ENCODE measurements at regions not wholly inside any gene's neighbourhood (a gene's known extent, or its start where the extent isn't known, plus 50 kb on each side); places are given as distances from the start of the nearest gene placed in this dataset.

DNA sequence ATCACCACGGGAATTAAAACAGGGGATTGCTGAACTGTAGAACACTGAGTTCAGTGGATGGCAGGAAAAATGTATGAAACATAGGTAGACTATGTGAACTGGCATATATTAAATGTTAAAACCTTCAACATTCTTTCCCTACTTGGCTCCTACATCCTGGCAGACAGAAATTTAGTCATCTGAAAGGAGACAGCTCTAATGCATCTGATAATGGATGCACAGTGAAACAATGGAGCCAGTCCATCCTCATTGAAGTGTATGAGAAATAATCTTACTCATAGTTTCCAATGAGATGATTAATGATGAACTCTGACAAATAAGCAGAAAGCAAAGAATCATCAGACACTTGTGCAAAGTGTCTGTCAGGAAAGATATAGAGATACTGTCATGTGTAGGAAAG is 1629.7 kb upstream of the TMEFF2 start:
- H3K27me3 ChIP-seq (ENCODE audit: control insufficient read depth in 2 of 2, insufficient read depth in 2 of 2, low read length in 2 of 2) = no peaks in the 10 kb centered on the region
- TF ChIP-seq EZH2 (IDR thresholded peaks at IDR 0.05; ENCODE audit: borderline replicate concordance, low read depth, low read length, severe bottlenecking) = no peak
- no peak for TF ChIP-seq POLR2A (IDR thresholded peaks at IDR 0.05; ENCODE audit: low read depth, low read length)
- no peak for TF ChIP-seq MYC (IDR thresholded peaks at IDR 0.05; ENCODE audit: low read depth, low read length)
- peak; percentile 21 for TF ChIP-seq JUN (IDR thresholded peaks at IDR 0.05; ENCODE audit: borderline replicate concordance, insufficient read depth, insufficient read length, low read depth)
- TF ChIP-seq GATA2 (IDR thresholded peaks at IDR 0.05; ENCODE audit: insufficient read depth, insufficient read length, low read depth, low read length) = peak; percentile 62
- TF ChIP-seq, protein P1, sequence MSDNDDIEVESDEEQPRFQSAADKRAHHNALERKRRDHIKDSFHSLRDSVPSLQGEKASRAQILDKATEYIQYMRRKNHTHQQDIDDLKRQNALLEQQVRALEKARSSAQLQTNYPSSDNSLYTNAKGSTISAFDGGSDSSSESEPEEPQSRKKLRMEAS (IDR thresholded peaks at IDR 0.05; ENCODE audit: insufficient read depth, insufficient read length) = no peak
- TF ChIP-seq, protein P2, sequence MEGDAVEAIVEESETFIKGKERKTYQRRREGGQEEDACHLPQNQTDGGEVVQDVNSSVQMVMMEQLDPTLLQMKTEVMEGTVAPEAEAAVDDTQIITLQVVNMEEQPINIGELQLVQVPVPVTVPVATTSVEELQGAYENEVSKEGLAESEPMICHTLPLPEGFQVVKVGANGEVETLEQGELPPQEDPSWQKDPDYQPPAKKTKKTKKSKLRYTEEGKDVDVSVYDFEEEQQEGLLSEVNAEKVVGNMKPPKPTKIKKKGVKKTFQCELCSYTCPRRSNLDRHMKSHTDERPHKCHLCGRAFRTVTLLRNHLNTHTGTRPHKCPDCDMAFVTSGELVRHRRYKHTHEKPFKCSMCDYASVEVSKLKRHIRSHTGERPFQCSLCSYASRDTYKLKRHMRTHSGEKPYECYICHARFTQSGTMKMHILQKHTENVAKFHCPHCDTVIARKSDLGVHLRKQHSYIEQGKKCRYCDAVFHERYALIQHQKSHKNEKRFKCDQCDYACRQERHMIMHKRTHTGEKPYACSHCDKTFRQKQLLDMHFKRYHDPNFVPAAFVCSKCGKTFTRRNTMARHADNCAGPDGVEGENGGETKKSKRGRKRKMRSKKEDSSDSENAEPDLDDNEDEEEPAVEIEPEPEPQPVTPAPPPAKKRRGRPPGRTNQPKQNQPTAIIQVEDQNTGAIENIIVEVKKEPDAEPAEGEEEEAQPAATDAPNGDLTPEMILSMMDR (IDR thresholded peaks at IDR 0.05; ENCODE audit: extremely low read depth in 1 of 2, insufficient read depth in 1 of 2, low read depth in 1 of 2, low read length in 2 of 2) = no peak
- TF ChIP-seq POLR2AphosphoS5 (IDR thresholded peaks at IDR 0.05; ENCODE audit: insufficient read depth, low read depth, low read length) = peak; percentile 41
- peak; percentile 66 for TF ChIP-seq FOS (IDR thresholded peaks at IDR 0.05; ENCODE audit: borderline replicate concordance, insufficient read depth, low read length)
- no peak overlapping the region for H3K4me2 ChIP-seq (ENCODE audit: insufficient read depth, low read length)
- no peaks in the 10 kb centered on the region for H3K36me3 ChIP-seq (ENCODE audit: control insufficient read depth in 2 of 2, extremely low read depth in 1 of 2, insufficient read depth in 2 of 2, low read length in 2 of 2)
- FAIRE-seq (peak; percentile 8), DNase-seq (ENCODE audit: low read depth, low spot score) (peak; percentile 70)
- peaks cover 11% of the 10 kb centered on the region for H3K4me1 ChIP-seq (ENCODE audit: control insufficient read depth, extremely low read depth, insufficient read depth, low read length)
- H3K4me3 ChIP-seq (replicated peaks in 1 of 3; ENCODE audit: insufficient read depth in 1 of 3, low read depth in 1 of 3, low read length in 3 of 3) = no peak overlapping the region
- H3K27ac ChIP-seq (ENCODE audit: insufficient read depth, low read depth, low read length) = peak overlapping the region; percentile 55
- BruUV-seq (replicated peaks) = no TSS peak
- no peaks in the 10 kb centered on the region for H3K9me1 ChIP-seq (replicated peaks; ENCODE audit: control insufficient read depth, extremely low read depth, insufficient read depth, low read length)
- no peak overlapping the region for H2AFZ ChIP-seq (ENCODE audit: low read depth, low read length)
- no peaks in the 10 kb centered on the region for H4K20me1 ChIP-seq (replicated peaks; ENCODE audit: control insufficient read depth, extremely low read depth, insufficient read depth, low read length)
- H3K9me3 ChIP-seq (replicated peaks; ENCODE audit: control insufficient read depth, insufficient read depth, low read length) = no peaks in the 10 kb centered on the region
- ChIA-PET CTCF (no interaction called here), POLR2A (no interaction called here)
- no peak overlapping the region for H3K9ac ChIP-seq (replicated peaks; ENCODE audit: extremely low read depth, insufficient read depth, low read length)
- intact Hi-C loops (cut with micrococcal nuclease) = no loop called here
- dilution Hi-C loops (cut with MboI; ENCODE audit: extremely low pct_ligation_motif_present, low sequenced_read_pairs) = no loop called here
- H3K79me2 ChIP-seq (ENCODE audit: control insufficient read depth, insufficient read depth, low read length) = no peaks in the 10 kb centered on the region

Measured in endothelial cell of umbilical vein (primary cell).